Globus pallidus (tissue), 1 donor: ENCODE measurements at regions not wholly inside any gene's neighbourhood (a gene's known extent, or its start where the extent isn't known, plus 50 kb on each side); places are given as distances from the start of the nearest gene placed in this dataset.
"Not testable (repeated sequence)": the region's sequence is repeated elsewhere in the genome, so short reads cannot be mapped to it uniquely, and the experiment has no call there.

Experiments
- DNase-seq: peaks from one replicate; pipeline ENCODE4 v3.0.0-alpha.2; 2015; ENCODE audit warnings: low spot score

- DNase-seq: not testable (repeated sequence)
These were observed 75.3 kb downstream of the BARX1 start for GRCh38 chr9:93879662-93880407.

- DNase-seq: no peak
These were observed 79.8 kb downstream of the BARX1 start for GRCh38 chr9:93875330-93875729.

GRCh38 chr9:93874242-93874641 lies 80.9 kb downstream of the BARX1 start:
- no peak for DNase-seq

- DNase-seq: no peak
These were observed 83.9 kb downstream of the BARX1 start for GRCh38 chr9:93871286-93871685.

GRCh38 chr9:93869863-93870262 lies 85.3 kb downstream of the BARX1 start:
- no peak for DNase-seq

GRCh38 chr9:93869088-93869487 lies 86.1 kb downstream of the BARX1 start:
- no peak for DNase-seq

GRCh38 chr9:93865716-93866115 lies 89.4 kb downstream of the BARX1 start:
- DNase-seq: no peak

- DNase-seq: no peak
These were observed 89.9 kb downstream of the BARX1 start for GRCh38 chr9:93865245-93865644.

GRCh38 chr9:93864840-93865239 lies 90.3 kb downstream of the BARX1 start:
- no peak for DNase-seq

- no peak for DNase-seq
These were observed 91.1 kb downstream of the BARX1 start for GRCh38 chr9:93864032-93864431.

- DNase-seq: no peak
These were observed 92.1 kb downstream of the BARX1 start for GRCh38 chr9:93862877-93863545.

GRCh38 chr9:93861736-93862358 lies 93.3 kb downstream of the BARX1 start:
- no peak for DNase-seq

- DNase-seq: no peak
These were observed 94.2 kb downstream of the BARX1 start for GRCh38 chr9:93860694-93861658.

- no peak for DNase-seq
These were observed 95.5 kb downstream of the BARX1 start for GRCh38 chr9:93859431-93860215.

GRCh38 chr9:93857528-93857927 lies 97.6 kb downstream of the BARX1 start:
- no peak for DNase-seq

GRCh38 chr9:93852728-93853127 lies 102.4 kb downstream of the BARX1 start:
- DNase-seq: no peak

GRCh38 chr9:93846349-93846748 lies 108.8 kb downstream of the BARX1 start:
- no peak for DNase-seq

- no peak for DNase-seq
These were observed 111.8 kb downstream of the BARX1 start for GRCh38 chr9:93843396-93843795.

GRCh38 chr9:93830606-93831005 lies 124.5 kb downstream of the BARX1 start:
- no peak for DNase-seq

GRCh38 chr9:93830012-93830596 lies 125.1 kb downstream of the BARX1 start:
- DNase-seq: no peak
